Left lung (tissue), 4 donors: ENCODE measurements at regions not wholly inside any gene's neighbourhood (a gene's known extent, or its start where the extent isn't known, plus 50 kb on each side); places are given as distances from the start of the nearest gene placed in this dataset.
A peak's percentile ranks its signal among the peaks of the same experiment; 100 is the strongest.

Experiments used
- ATAC-seq: fragments of 200-7000 bp; cut with Tn5 transposase; one replicate; pipeline ENCODE4 v1.9.1; 2020; ENCODE audit warnings: moderate library complexity
- DNase-seq, 4 donors: peaks; one replicate each; pipeline ENCODE4 v3.0.0-alpha.2; 2013 to 2020
- H3K27ac ChIP-seq, 2 donors: fragments of 200-600 bp; sonication (generic) in 1 of 2; one replicate each; pipeline versions ENCODE4 v1.5.0 to v1.8.0; 2020 to 2021
- H3K27me3 ChIP-seq, 2 donors: fragments of 200-600 bp; sonication (generic) in 1 of 2; one replicate each; pipeline versions ENCODE4 v1.5.0 to v1.8.0; 2020 to 2021
- H3K36me3 ChIP-seq, 2 donors: fragments of 200-600 bp; sonication (generic) in 1 of 2; one replicate each; pipeline versions ENCODE4 v1.5.0 to v1.8.0; 2020 to 2021
- H3K4me1 ChIP-seq, 2 donors: fragments of 200-600 bp; one replicate each; pipeline ENCODE4 v1.8.0; 2021
- H3K4me3 ChIP-seq, 2 donors: fragments of 200-600 bp; sonication (generic) in 1 of 2; one replicate each; pipeline versions ENCODE4 v1.5.0 to v1.8.0; 2020 to 2021; ENCODE audit warnings: mild to moderate bottlenecking in 1 of 2
- H3K9me3 ChIP-seq, 2 donors: fragments of 200-600 bp; sonication (generic) in 1 of 2; one replicate each; pipeline versions ENCODE4 v1.5.0 to v1.8.0; 2020 to 2021
- CTCF ChIP-seq, 2 donors: fragments of 200-600 bp; sonication (generic) in 1 of 2; IDR thresholded peaks; one replicate each; pipeline versions ENCODE4 v1.5.0 to v1.8.0; 2021; ENCODE audit warnings: antibody characterized with exemption in 2 of 2
- intact Hi-C, 2 donors: fragments of 100-400 bp; cut with DNase I; formaldehyde crosslinking; loops; one replicate each; pipeline versions ENCODE4 v1.11.2 to v1.14.2; 2022
- donor health status: DM: no; HTN: yes; CAD: no.
- donor health status: DM: no; HTN: no; CAD: no.

GRCh38 chr4:129352480-129352879 is 256.5 kb downstream of the C4orf33 start:
- no peaks in the 10 kb centered on the region for H3K4me1 ChIP-seq
- H3K9me3 ChIP-seq: no peaks in the 10 kb centered on the region
- peaks cover 0 to 22% of the 10 kb centered on the region in 2 donors for H3K27me3 ChIP-seq
- intact Hi-C loops: no loop called here
- H3K36me3 ChIP-seq: no peaks in the 10 kb centered on the region
- no peak overlapping the region for H3K4me3 ChIP-seq
- no peak for ATAC-seq
- TF ChIP-seq CTCF (IDR thresholded peaks at IDR 0.05): no peak
- no peak overlapping the region for H3K27ac ChIP-seq
- no peak for DNase-seq

GRCh38 chr4:129353490-129353889 is 257.5 kb downstream of the C4orf33 start:
- no peak overlapping the region for H3K4me3 ChIP-seq
- DNase-seq: no peak
- H3K27ac ChIP-seq: no peak overlapping the region
- intact Hi-C loops: no loop called here
- no peak for TF ChIP-seq CTCF (IDR thresholded peaks at IDR 0.05)
- H3K27me3 ChIP-seq: peaks cover 0 to 22% of the 10 kb centered on the region in 2 donors
- H3K4me1 ChIP-seq: no peaks in the 10 kb centered on the region
- no peaks in the 10 kb centered on the region for H3K9me3 ChIP-seq
- no peaks in the 10 kb centered on the region for H3K36me3 ChIP-seq
- no peak for ATAC-seq

GRCh38 chr4:129355031-129355430 is 259.1 kb downstream of the C4orf33 start:
- DNase-seq: no peak
- no peak overlapping the region for H3K27ac ChIP-seq
- TF ChIP-seq CTCF (IDR thresholded peaks at IDR 0.05): no peak
- H3K27me3 ChIP-seq: peaks cover 0 to 22% of the 10 kb centered on the region in 2 donors
- H3K36me3 ChIP-seq: no peaks in the 10 kb centered on the region
- intact Hi-C loops: no loop called here
- no peaks in the 10 kb centered on the region for H3K9me3 ChIP-seq
- no peak for ATAC-seq
- H3K4me3 ChIP-seq: no peak overlapping the region
- H3K4me1 ChIP-seq: no peaks in the 10 kb centered on the region

GRCh38 chr4:129355516-129355915 is 259.6 kb downstream of the C4orf33 start:
- no peak for TF ChIP-seq CTCF (IDR thresholded peaks at IDR 0.05)
- ATAC-seq (no peak), DNase-seq (no peak)
- Histone ChIP-seq H3K4me3 (no peak overlapping the region), H3K9me3 (no peaks in the 10 kb centered on the region), H3K27me3 (peaks cover 0 to 22% of the 10 kb centered on the region in 2 donors), H3K4me1 (no peaks in the 10 kb centered on the region), H3K36me3 (no peaks in the 10 kb centered on the region), H3K27ac (no peak overlapping the region)
- intact Hi-C loops: no loop called here

GRCh38 chr4:129358571-129358970 is 262.6 kb downstream of the C4orf33 start:
- ATAC-seq: peak; percentile 76
- no peak for TF ChIP-seq CTCF (IDR thresholded peaks at IDR 0.05)
- Histone ChIP-seq H3K4me3 (no peak overlapping the region), H3K4me1 (no peaks in the 10 kb centered on the region), H3K27me3 (no peaks in the 10 kb centered on the region), H3K36me3 (no peaks in the 10 kb centered on the region), H3K9me3 (no peaks in the 10 kb centered on the region), H3K27ac (no peak overlapping the region)
- intact Hi-C loops: no loop called here
- no peak for DNase-seq
